HepG2 (cell line): ENCODE measurements at regions not wholly inside any gene's neighbourhood (a gene's known extent, or its start where the extent isn't known, plus 50 kb on each side); places are given as distances from the start of the nearest gene placed in this dataset.

Experiments used
- ATAC-seq: fragments of 200-7000 bp; cut with Tn5 transposase; 3 replicates; pipeline ENCODE4 v1.9.1; 2020; ENCODE audit warnings: mild to moderate bottlenecking, moderate library complexity
- BruUV-seq: library from RNA; stranded (reverse); fragments of 400-500 nt; replicated peaks from 2 replicates; lab custom pipeline; 2021; lab: Mats Ljungman, UMichigan
- CTCF ChIA-PET: fragments of 300-600 bp; formaldehyde crosslinking; extraction: SDS; loops from one replicate; lab custom pipeline; 2021; ENCODE audit warnings: low total read pairs, inconsistent platforms, low intra/inter-chr PET ratio; lab: Yijun Ruan, JAX
- POLR2A ChIA-PET: fragments of 350-600 bp; sonication (Branson Sonifier 250); formaldehyde crosslinking; loops from one replicate; lab custom pipeline; 2020; ENCODE audit warnings: antibody characterized with exemption, inconsistent platforms; lab: Yijun Ruan, JAX
- DNase-seq: peaks from one replicate; pipeline ENCODE4 v3.0.0-alpha.2; 2015; ENCODE audit warnings: low spot score
- FAIRE-seq: peaks from 3 replicates; lab custom pipeline; 2011; peaks lifted over from hg19 to GRCh38; lab: Jason Lieb, UNC
- H2AFZ ChIP-seq: one replicate; pipeline ENCODE4 v1.6.1; 2011; ENCODE audit warnings: low read length, inconsistent platforms
- H3K27ac ChIP-seq: fragments of 300-600 bp; 3 replicates; pipeline ENCODE4 v1.8.0; 2011; ENCODE audit warnings: mixed run types, mild to moderate bottlenecking, mixed read lengths, low read length, inconsistent platforms; ENCODE audit not compliant: insufficient read depth; ENCODE audit errors: extremely low read length
- H3K27me3 ChIP-seq, 2 experiments: fragments of 200-600 bp in 1 of 2; 2 replicates in 1 of 2; 3 replicates in 1 of 2; pipeline versions ENCODE4 v1.6.0 to v1.8.0; 2011; ENCODE audit warnings: low read length in 2 of 2, mild to moderate bottlenecking in 2 of 2, moderate library complexity in 2 of 2, inconsistent platforms in 1 of 2; ENCODE audit not compliant: insufficient read depth in 2 of 2, control insufficient read depth in 1 of 2
- H3K36me3 ChIP-seq, 2 experiments: fragments of 200-600 bp in 1 of 2; replicated peaks in 1 of 2; 2 replicates in 1 of 2; 3 replicates in 1 of 2; pipeline versions ENCODE4 v1.5.1 to v1.8.0; 2011; ENCODE audit warnings: low read length in 2 of 2, inconsistent platforms in 1 of 2; ENCODE audit not compliant: insufficient read depth in 2 of 2, control insufficient read depth in 1 of 2
- H3K4me1 ChIP-seq: 2 replicates; pipeline ENCODE4 v1.5.1; 2012; ENCODE audit warnings: low read length, inconsistent platforms; ENCODE audit not compliant: insufficient read depth
- H3K4me2 ChIP-seq: 2 replicates; pipeline ENCODE4 v1.6.0; 2011; ENCODE audit warnings: low read depth, low read length, inconsistent platforms
- H3K4me3 ChIP-seq, 3 experiments: fragments of 200-600 bp in 1 of 3; sonication (generic), shearing (Covaris generic) in 1 of 3; replicated peaks in 1 of 3; 2 replicates each; pipeline ENCODE4 v1.5.1; 2011 to 2016; ENCODE audit warnings: low read length in 3 of 3, inconsistent platforms in 2 of 3, low read depth in 2 of 3, mild to moderate bottlenecking in 2 of 3, control low read depth in 1 of 3, mixed read lengths in 1 of 3; ENCODE audit not compliant: insufficient read depth in 1 of 3
- H3K79me2 ChIP-seq: one replicate; pipeline ENCODE4 v1.6.1; 2011; ENCODE audit warnings: low read length, inconsistent platforms; ENCODE audit not compliant: insufficient read depth
- H3K9ac ChIP-seq: 2 replicates; pipeline ENCODE4 v1.6.0; 2011; ENCODE audit warnings: mild to moderate bottlenecking, low read depth, low read length, inconsistent platforms; ENCODE audit not compliant: insufficient read depth
- H3K9me3 ChIP-seq: 2 replicates; pipeline ENCODE4 v1.5.1; 2012; ENCODE audit warnings: mild to moderate bottlenecking, low read length
- H4K20me1 ChIP-seq: 2 replicates; pipeline ENCODE4 v1.6.0; 2011; ENCODE audit warnings: inconsistent platforms, mild to moderate bottlenecking, low read length, moderate library complexity; ENCODE audit not compliant: insufficient read depth
- CENPBD1 ChIP-seq: sonication (generic); formaldehyde crosslinking; IDR thresholded peaks from 2 replicates; pipeline ENCODE4 v1.8.0; 2022; ENCODE audit warnings: missing genetic modification reagents, low read depth, mild to moderate bottlenecking, borderline replicate concordance
- HNRNPUL1 ChIP-seq: fragments of 200-400 bp; formaldehyde crosslinking; IDR thresholded peaks from 2 replicates; pipeline ENCODE4 v1.6.1; 2017; ENCODE audit warnings: low read depth, mild to moderate bottlenecking, low read length, moderate library complexity
- RBM22 ChIP-seq: fragments of 200-400 bp; formaldehyde crosslinking; optimal IDR thresholded peaks from 2 replicates; pipeline ENCODE3; 2017; ENCODE audit warnings: mild to moderate bottlenecking, low read length, moderate library complexity
- SPEN ChIP-seq: sonication (generic); formaldehyde crosslinking; IDR thresholded peaks from 2 replicates; pipeline ENCODE4 v1.5.1; 2020; ENCODE audit warnings: low read depth, mild to moderate bottlenecking, missing genetic modification reagents
- ZNF17 ChIP-seq: sonication (generic); formaldehyde crosslinking; IDR thresholded peaks from 2 replicates; pipeline ENCODE4 v1.5.0; 2020; ENCODE audit warnings: mild to moderate bottlenecking, missing genetic modification reagents
- ZNF552 ChIP-seq: sonication (generic); formaldehyde crosslinking; IDR thresholded peaks from 2 replicates; pipeline ENCODE4 v1.9.0; 2022; ENCODE audit warnings: missing genetic modification reagents, mild to moderate bottlenecking, borderline replicate concordance
- ZNF878 ChIP-seq: sonication (generic); formaldehyde crosslinking; IDR thresholded peaks from 2 replicates; pipeline ENCODE4 v1.8.1; 2023; ENCODE audit warnings: mild to moderate bottlenecking, missing genetic modification reagents, moderate library complexity
- WGBS: methylation state at CpG from one replicate; pipeline ENCODE4 v1.1.6; 2017; ENCODE audit warnings: low lambda C conversion rate; 5-methylcytosine and 5-hydroxymethylcytosine counted together
- in situ Hi-C: cut with HindIII; loops from 2 replicates; pipeline ENCODE4 v1.10.0; 2017; ENCODE audit warnings: low pct_unique_long_range_greater_than_20kb; ENCODE audit not compliant: extremely low pct_ligation_motif_present
- intact Hi-C: fragments of 100-400 bp; cut with micrococcal nuclease; formaldehyde crosslinking; loops from one replicate; pipeline ENCODE4 v1.10.0; 2022; ENCODE audit not compliant: unreplicated experiment

DNA sequence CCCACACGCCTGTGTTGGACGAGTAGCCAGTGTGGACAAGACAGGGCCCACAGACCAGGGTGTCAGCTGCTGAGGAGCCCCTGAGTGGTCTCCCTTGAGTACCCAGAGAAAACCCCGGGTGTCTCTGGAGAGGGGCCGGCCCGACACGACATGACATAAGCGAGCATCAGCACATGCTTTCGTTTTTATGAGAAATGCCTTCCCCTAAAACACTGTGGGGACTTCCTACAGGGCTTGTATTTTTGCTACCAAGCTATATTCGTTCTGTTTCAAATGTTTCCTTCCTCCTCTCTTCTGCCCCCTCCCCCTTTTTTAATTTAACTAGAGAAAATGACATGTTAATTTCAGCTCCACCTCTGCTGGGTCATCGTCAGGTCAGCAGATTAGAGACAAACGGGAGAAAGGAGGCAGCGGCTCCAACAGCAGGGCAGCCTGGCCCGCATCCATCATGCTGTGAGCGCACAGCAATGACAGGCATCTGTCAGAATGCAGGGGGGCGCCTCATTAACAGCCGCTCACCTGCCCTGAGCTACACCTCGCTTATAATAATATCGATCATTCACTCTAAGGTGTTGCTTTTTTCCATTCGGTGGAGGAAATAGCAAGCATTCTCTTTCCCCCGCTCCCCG, 286.2 kb downstream of the ZNF516 start:
- H2AFZ ChIP-seq, result no peak overlapping the region
- H3K79me2 ChIP-seq, result no peaks in the 10 kb centered on the region
- CTCF ChIA-PET, result no interaction called here
- H3K9ac ChIP-seq, result no peak overlapping the region
- no TSS peak for BruUV-seq
- H3K4me1 ChIP-seq, result no peaks in the 10 kb centered on the region
- H3K27ac ChIP-seq, result no peak overlapping the region
- H4K20me1 ChIP-seq, result no peaks in the 10 kb centered on the region
- H3K36me3 ChIP-seq, result no peaks in the 10 kb centered on the region
- FAIRE-seq, result no peak
- H3K9me3 ChIP-seq, result no peaks in the 10 kb centered on the region
- DNase-seq, result no peak
- H3K4me2 ChIP-seq, result no peak overlapping the region
- no peak for ATAC-seq
- intact Hi-C loops, result no loop called here
- TF ChIP-seq HNRNPUL1, result no peak
- TF ChIP-seq CENPBD1, result no peak
- no peak for TF ChIP-seq ZNF17 (CRISPR knock-in tag)
- TF ChIP-seq, all 625 proteins: peak for 0
- WGBS, result 15% methylated on average over 14 of the region's 21 CpGs
- H3K4me3 ChIP-seq, result no peak overlapping the region
- in situ Hi-C loops, result no loop called here
- POLR2A ChIA-PET, result no interaction called here
- peaks cover 3 to 45% of the 10 kb centered on the region in 2 experiments; a peak in 4 of 5 replicates for H3K27me3 ChIP-seq

- no peaks in the 10 kb centered on the region for H3K36me3 ChIP-seq
- WGBS, result 0% methylated on average over 2 of the region's 7 CpGs
- DNase-seq (no peak), ATAC-seq (no peak), FAIRE-seq (no peak)
- no peaks in the 10 kb centered on the region for H3K9me3 ChIP-seq
- ChIA-PET POLR2A (no interaction called here), CTCF (no interaction called here)
- in situ Hi-C loops (no loop called here), intact Hi-C loops (no loop called here)
- no peak overlapping the region for H3K4me2 ChIP-seq
- no peak overlapping the region for H3K9ac ChIP-seq
- no peak for TF ChIP-seq RBM22
- no peak for TF ChIP-seq ZNF552 (CRISPR knock-in tag)
- no peak for TF ChIP-seq ZNF878 (CRISPR knock-in tag)
- TF ChIP-seq SPEN (CRISPR knock-in tag), result no peak
- no peaks in the 10 kb centered on the region for H4K20me1 ChIP-seq
- no peaks in the 10 kb centered on the region for H3K79me2 ChIP-seq
- no peak overlapping the region for H3K4me3 ChIP-seq
- H2AFZ ChIP-seq, result no peak overlapping the region
- H3K27ac ChIP-seq, result no peak overlapping the region
- BruUV-seq, result no TSS peak
- peaks cover 2 to 41% of the 10 kb centered on the region in 2 experiments; a peak in 4 of 5 replicates for H3K27me3 ChIP-seq
- no peaks in the 10 kb centered on the region for H3K4me1 ChIP-seq
Measured at GRCh38 chr18:76205906-76206305, 289.1 kb downstream of the ZNF516 start.
